HG02981 (cell line): ENCODE measurements at regions not wholly inside any gene's neighbourhood (a gene's known extent, or its start where the extent isn't known, plus 50 kb on each side); places are given as distances from the start of the nearest gene placed in this dataset.

Experiments
- ATAC-seq: cut with Tn5 transposase; IDR thresholded peaks from one replicate; pipeline ENCODE4 v1.9.1; 2021; ENCODE audit warnings: mild to moderate bottlenecking, moderate library complexity; ENCODE audit not compliant: unreplicated experiment

DNA sequence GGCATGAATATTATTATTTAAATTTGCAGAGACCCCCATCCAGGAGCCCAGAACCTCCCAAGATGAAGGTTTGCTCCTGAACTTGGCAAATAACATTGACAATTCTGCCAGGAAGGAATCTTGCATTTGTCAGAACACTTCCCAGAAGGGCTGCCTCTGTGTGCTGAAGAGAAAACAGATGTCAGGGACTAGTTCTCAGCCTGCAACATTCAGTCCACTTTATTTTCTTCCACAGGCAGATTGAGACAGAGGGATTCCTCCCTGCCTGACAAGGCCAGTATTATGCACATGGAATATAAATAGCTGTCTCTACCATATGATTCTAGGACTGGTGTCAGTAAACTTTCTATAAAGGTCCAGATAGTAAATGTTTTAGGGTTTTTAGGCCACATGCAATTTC is 171.5 kb upstream of the SIX2 start:
- ATAC-seq, result no peak

GRCh38 chr2:45180033-45180746 is 170.9 kb upstream of the SIX2 start:
- no peak for ATAC-seq

DNA sequence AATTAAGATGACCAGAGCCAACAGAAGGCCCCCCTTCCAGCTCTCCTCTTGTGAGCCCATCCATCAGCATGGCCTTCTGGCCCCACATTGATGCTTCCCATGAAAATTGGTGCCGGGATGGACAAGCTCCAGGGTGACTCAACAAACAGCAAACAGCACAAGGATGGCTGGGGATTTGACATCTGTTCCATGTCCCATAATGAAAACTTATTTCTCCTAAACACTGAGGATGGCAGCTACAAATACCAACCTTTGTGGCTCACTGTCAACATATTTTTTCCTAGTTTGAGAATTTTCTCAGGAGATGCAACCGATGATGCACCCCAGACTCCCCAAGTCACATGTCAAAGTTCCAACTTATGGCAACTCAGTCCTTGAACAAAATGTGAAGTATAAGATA is 169.6 kb upstream of the SIX2 start:
- no peak for ATAC-seq

GRCh38 chr2:45178359-45178758 is 169.1 kb upstream of the SIX2 start:
- ATAC-seq, result no peak

DNA sequence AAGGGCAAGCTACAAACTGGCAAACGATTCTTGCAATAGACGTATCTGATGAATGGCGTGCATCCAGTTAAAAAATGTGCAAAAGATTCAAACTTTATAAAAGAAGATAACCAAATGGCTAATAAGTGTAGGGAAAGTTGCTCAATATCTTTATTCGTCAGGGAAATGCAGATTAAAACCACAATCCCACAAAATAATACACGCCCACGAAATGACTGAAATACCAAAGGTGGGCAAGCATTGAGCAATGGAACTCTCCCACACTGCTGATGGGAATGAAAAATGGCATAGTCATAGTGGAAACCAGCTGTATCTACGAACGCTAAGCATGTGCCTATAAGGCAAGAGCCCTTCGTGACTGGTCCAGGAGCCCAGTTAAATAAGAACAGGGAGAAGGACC is 168.6 kb upstream of the SIX2 start:
- ATAC-seq, result no peak

DNA sequence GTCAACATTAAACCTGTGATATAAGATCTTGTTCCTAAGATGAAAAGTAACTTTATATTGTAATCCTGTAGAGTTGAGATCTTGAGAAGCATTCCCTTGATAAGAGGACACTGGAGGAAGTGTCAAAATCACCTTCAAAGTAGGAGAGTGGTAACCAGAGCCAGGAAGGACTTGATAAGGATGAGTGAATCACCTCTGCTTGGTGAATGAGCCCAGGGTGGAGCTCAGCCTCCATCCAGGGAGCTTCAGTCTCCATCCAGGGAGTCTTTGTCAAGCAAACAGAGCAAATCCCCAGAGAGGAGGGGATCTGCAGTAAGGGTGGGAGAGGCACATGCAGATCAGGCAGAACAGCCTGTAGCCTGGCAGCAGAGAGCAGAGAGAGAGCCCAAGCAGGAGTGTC is 167.1 kb upstream of the SIX2 start:
- no peak for ATAC-seq

DNA sequence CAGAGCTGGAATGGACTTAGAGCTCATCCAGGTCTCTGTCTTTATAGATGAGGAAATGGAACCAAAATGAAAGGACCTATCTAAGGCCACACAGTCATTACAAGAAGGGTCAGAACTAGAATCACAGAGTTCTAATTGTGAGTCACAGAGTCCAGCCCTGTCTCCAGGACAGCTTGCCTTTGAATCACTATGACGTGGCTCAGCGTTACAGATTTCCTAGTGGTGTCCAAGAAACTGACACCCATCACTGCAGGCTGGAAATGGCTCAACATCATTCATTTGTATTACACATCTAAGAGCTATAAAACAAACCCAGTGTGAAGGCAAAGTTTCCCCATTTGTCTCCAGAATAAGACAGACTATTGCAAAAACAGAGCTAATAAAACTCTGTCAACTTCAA is 164.3 kb upstream of the SIX2 start:
- no peak for ATAC-seq

- ATAC-seq, result no peak
Measured at GRCh38 chr2:45172760-45173392, 163.6 kb upstream of the SIX2 start.

DNA sequence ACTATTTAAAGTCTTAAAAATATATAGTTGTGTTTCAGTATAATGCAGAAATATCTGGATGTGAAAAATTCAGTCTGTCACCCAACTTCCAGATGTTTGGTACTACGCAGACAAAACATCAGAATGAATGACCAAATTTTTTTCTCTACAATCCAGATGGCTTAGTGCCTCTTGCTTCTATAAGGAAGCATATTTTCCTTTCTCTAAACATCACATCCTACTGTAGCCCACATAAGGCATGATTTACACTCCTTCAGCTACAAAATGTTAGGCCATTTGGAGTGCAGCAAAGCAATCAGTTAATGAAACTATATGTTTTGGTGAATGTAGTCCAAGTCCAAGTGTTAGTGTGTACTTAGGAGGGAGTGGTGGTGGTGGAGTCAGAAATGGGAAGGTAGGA is 162.9 kb upstream of the SIX2 start:
- no peak for ATAC-seq

DNA sequence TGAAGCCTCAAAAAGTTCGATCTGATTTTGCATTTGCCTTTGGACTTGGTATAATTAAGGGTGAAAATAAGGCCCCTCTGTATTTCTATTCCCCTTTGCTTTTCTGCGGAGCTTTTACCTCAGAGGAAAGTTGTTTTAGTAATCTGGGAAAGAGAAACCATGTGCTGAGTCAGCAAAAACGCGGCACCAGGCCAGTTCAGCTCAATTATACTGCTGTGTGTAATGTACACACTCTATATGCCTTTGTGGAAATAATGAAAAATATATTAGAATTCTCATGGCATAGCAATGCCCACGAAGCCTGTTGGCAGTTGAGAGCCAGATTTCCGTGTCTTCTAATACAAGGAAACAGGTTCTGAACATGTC is 161.9 kb upstream of the SIX2 start:
- no peak for ATAC-seq

DNA sequence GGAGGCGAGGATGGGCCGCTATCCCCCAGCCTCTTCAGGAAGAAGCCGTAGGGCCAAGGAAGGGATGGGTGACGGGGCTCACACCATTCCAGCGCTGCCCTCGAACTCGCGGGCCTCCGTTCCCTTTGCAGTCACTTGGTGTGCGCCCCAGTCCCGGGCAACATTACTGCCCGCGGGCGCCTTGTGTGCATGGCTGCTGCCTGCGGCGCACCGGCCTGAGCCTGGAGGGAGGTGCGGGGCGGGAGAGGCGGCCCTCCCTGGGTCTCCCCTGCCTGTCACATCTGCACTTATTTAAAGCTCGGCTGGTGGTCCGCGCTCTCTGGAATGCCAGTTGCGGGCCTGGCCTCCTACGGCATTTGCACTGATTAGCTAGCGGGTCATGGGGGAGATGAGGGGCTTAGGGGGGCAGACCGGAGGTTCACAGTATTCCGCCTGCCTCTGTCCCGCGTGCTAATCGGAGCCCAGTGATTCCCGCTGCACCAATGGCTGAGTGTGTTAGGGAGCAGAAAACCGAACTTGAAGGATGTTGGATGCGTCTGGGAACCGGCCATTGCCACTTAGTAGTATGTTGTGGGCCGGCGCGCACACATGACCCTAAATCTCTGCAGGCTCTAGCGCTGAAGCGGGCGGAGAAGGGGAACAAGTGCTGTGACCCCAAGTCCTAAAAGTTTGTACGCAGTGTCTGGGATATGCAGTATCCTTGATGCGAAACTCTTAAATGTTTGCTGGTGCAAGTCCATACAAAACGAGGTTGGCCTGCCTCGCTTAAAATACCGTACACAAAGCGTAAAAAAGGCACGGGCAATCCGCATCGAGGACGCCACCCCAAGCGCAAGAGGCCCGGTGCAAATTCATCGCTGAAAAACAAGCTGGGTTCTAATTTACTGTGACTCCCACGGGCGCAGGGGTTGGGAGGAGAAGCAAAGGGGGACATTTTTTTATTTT is 161.2 kb upstream of the SIX2 start:
- no peak for ATAC-seq

- ATAC-seq, result no peak
Measured at GRCh38 chr2:45169339-45170190, 160.3 kb upstream of the SIX2 start.

DNA sequence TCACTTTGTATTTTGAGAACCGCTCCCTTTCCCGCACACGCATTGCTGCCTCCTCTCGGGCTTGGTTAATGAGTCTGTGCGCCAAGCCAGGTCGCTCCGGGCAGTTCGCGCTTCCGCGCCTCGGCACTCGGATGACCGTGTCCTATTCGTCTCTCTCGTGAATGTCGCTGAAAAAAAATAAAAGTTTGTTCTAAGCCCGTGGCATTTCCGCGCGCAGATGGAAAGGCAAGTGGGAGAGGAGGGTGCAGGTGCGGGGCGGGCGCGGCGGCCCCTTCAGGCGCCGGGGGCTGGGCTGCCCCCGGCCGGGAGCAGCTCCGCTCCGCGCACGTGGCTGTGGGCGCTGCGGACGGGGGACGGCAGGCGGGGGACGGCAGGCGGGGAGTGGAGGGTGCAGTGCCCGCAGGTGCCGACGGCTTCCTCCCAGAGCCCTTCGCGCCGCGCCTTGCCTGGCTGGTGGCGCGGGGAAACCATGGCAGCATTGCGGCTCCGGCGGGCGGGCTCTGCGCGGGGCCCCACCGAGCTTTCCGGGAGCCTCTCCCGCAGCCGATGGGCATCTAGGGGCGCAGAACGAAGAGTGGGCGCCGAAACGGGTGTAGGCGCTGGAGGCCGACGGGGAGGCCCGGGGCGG is 159.6 kb upstream of the SIX2 start:
- ATAC-seq, result no peak

GRCh38 chr2:45167920-45168629 is 158.8 kb upstream of the SIX2 start:
- no peak for ATAC-seq

- no peak for ATAC-seq
Measured at GRCh38 chr2:45166229-45166890, 157.1 kb upstream of the SIX2 start.

DNA sequence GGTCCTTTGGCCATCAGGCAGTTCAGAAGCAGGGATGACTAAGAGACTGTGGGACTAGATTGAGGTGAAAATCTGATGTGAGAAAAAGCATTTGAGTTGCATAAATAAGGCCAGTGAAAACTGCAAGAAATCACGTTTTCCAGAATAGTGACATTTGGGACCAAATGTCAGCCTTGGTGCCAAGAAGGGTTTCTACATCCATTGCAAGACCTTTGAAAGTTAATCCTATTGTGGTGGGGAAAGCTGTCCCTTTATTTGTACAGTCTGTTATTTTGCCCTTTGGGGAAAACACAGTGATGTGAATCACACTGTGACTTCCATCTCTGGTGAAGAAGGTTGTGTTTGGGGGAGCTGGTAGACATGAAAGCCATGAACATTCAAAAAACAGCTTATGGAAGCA is 153.5 kb upstream of the SIX2 start:
- ATAC-seq, result no peak

DNA sequence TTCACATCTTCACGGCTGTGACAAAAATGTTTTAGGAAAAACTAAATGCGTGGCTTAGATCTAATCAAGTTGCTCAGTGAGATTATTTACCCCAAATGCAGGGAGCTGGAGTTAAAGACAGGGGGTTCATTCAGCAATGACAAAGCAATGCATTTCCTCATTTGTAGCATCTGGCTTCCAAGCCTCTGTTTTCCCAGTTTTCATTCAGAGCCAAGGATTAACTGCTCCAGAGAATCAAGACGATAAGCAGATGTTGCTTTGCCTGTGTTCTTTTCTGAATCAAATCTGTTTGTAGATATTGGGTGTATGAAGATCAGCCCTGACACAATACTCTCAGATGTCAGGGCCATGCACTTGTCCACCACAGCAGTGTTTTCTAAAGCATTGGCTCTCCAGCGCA is 147.4 kb upstream of the SIX2 start:
- ATAC-seq, result no peak

DNA sequence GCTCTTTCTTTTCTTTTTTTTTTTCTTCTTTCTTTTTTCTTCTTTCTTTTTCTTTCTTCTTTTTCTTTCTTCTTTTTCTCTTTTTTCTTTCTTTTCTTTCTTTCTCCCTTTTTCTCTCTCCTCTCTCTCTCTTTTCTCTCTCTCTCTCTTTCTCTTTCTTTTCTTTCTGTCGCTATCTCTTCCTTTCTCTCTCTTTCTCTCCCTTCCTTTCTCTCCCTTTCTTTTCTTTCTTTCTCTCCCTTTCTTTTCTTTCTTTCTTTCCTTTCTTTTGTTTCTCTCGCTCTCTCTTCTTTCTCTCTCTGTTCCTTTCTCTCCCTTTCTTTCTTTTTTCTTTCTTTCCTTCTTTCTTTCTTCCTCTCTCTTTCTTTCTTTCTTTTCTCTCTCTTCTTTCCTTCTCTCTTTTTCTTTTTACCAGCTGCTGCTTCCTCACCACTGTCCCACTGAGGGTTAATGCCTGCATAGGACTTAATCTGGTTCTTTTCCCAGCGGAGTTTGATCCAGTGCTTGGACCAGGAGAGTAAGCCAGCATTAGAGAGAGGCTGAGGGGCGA is 145.4 kb upstream of the SIX2 start:
- ATAC-seq, result no peak

DNA sequence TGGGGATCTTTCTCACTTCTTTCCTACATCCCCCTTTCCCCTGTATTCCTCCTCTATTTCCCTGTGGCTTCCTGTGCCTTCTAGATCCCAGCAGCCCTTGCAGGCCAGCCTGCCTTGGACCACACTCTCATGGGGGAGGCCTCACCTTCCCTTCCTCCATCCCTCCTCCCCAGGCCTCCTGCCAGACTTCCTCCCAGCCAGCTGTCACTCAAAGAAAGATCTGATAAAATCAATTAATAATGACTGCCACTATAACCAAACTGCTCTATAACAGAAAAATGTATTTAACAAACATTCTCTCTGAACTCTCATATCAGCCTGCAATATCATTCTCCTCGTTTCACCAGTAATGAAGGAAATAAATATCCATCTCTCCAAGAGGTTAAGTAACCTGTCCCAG is 144.9 kb upstream of the SIX2 start:
- no peak for ATAC-seq
